Inflammatory macrophage treated with lipopolysaccharide for 1 hour (primary cell): ENCODE measurements at regions not wholly inside any gene's neighbourhood (a gene's known extent, or its start where the extent isn't known, plus 50 kb on each side); places are given as distances from the start of the nearest gene placed in this dataset.
"Not testable (repeated sequence)": the region's sequence is repeated elsewhere in the genome, so short reads cannot be mapped to it uniquely, and the experiment has no call there.

ENCODE experiments used
- DNase-seq, 2 donors: peaks; one replicate each; pipeline ENCODE4 v3.0.0-alpha.2; 2020 to 2022

GRCh38 chr7:52775876-52776275 lies 259.6 kb upstream of the POM121L12 start:
- DNase-seq = no peak

DNA sequence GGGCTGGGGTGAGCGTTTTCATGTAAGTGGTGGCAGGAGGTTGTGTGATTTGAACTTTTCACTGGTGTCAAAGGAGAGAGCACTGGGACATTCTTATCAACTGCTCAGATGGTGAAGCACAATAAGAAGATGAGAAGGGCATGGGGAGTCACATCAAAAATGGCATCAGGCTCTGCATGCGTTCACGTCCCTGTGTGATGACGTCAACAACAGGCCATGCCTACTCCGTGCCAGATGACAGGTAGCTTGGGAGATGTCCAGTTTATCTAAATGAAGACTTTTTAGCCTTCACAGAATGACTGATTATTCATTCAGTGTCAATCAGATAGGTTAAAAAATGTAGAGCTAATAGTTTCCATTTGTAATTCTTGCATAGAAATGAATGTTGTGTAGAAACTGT lies 264.3 kb upstream of the POM121L12 start:
- no peak for DNase-seq

GRCh38 chr7:52764492-52765169 lies 270.8 kb upstream of the POM121L12 start:
- no peak for DNase-seq

DNA sequence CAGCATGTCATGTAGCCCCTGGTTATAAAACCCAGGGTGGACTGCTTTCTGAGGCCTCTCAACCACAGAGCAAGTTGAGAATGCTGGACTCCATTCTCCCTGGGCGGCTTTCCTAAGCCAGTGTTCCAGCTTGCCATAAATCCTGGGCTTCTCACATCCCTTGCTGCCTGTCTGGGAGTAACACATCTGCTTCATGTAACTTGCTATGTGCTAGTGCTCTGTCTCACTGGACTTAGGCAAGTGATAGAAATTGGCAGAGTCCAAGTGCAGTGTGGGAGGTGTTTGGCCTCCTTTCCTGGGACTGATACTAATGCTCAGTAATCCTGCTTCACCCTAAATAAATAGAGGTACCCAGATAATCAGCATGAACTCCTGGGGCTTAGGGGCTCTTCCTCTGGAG lies 277.1 kb upstream of the POM121L12 start:
- no peak for DNase-seq

GRCh38 chr7:52753855-52754254 lies 281.6 kb upstream of the POM121L12 start:
- no peak for DNase-seq

- DNase-seq = no peak
Measured at GRCh38 chr7:52752891-52753290, 282.5 kb upstream of the POM121L12 start.

GRCh38 chr7:52749880-52750279 lies 285.6 kb upstream of the POM121L12 start:
- DNase-seq = no peak

GRCh38 chr7:52747817-52748216 lies 287.6 kb upstream of the POM121L12 start:
- no peak for DNase-seq

GRCh38 chr7:52741670-52742290 lies 293.7 kb upstream of the POM121L12 start:
- no peak for DNase-seq

GRCh38 chr7:52735656-52736055 lies 299.8 kb upstream of the POM121L12 start:
- DNase-seq = no peak

DNA sequence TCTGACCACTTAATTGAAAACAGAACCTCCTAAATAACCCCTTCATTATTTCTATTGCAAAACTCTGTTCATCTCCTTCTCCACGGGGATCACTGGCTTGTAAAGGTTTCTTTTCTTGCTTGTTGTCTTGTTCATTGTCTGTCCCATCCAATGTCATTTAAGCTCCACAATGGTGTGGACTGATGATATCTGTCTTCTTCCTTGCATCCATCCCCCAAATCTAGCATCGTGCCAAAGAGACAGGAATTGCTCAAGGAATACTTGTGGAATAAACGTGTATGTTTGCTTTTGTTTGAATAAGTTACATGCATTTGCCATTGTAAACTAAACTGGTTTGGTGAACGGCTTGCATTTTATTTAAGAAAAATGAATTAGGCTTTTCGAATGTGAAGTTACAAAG lies 306.8 kb upstream of the POM121L12 start:
- DNase-seq = not testable (repeated sequence)

GRCh38 chr7:52727632-52728031 lies 307.8 kb upstream of the POM121L12 start:
- no peak for DNase-seq

DNA sequence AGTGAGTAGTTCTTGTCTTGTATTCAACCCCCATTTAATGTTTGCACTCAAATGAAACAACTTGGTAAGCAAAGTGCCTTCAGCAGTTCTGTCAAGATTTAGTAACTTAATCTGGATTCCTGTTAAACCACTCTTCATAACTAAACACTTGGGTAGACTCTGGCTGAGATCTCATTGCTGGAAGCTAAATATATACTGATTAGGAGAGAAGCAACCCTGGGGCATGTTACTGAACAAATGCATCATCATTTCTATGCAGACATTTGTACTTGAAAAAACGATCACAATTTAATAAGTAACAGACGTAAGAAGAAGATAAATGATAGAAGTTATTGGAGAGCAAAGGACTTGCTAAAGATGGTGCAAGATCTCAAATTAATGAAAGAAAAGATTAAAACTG lies 308.4 kb upstream of the POM121L12 start:
- DNase-seq = no peak

- DNase-seq = no peak
Measured at GRCh38 chr7:52726493-52726892, 308.9 kb upstream of the POM121L12 start.

- no peak for DNase-seq
Measured at GRCh38 chr7:52723606-52724005, 311.8 kb upstream of the POM121L12 start.

- DNase-seq = no peak
Measured at GRCh38 chr7:52720856-52721255, 314.6 kb upstream of the POM121L12 start.

DNA sequence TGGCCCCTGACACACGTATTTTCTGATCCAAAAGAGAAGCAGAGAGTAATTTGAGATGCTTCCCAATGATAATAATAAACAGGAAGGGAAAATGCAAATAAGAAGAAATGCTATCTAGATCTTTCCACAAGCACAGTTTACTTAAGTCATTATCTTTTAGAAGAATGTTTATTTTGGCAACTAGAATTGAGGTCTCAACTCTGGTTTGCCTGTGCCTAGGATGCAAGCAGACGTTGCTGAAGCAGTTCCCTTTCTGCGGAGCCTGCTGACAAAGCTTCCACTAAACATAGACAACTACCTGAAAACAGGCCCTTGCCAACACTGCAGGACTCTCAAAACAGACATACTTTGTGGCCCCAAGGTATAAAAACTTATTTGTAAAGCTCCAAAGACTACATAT lies 315.8 kb upstream of the POM121L12 start:
- no peak for DNase-seq

- DNase-seq = no peak
Measured at GRCh38 chr7:52715701-52716100, 319.7 kb upstream of the POM121L12 start.

DNA sequence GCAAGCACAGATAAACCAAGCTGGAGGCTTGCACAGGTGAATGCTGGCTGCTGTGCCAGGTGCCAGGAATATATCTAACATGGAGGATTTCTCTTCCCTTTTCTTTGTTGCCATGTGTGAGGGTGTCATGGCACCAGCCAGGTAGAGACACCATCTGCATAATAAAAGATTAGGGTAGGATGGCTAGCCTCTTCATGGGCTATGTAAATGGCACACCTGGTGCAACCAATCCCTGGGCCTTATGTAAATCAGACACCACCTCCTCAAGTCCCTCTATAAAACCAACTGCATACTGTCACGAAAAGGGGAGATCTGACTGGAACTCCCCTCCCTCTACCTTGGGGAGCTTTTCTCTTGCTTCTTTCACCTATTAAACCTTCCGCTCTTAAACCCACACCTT lies 322.5 kb upstream of the POM121L12 start:
- no peak for DNase-seq

DNA sequence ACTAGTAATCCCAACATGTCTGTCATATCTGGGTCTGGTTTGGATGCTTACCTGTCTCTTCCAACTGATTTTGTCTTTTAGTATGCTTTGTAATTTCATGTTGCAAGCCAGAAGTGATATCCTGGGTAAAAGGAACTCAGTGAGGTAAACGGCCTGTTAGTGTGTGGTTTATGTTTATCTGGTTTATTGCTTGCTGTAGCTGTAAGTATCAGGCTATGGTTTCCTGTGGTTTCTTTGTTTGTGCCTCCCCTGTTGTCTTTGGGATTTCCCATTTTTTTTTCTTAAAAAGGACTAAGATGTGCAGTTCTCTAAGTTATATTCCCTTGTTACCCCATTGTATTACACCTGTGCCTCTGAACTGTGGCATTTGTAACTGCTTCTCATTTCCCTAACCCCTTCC lies 323.5 kb upstream of the POM121L12 start:
- no peak for DNase-seq

DNA sequence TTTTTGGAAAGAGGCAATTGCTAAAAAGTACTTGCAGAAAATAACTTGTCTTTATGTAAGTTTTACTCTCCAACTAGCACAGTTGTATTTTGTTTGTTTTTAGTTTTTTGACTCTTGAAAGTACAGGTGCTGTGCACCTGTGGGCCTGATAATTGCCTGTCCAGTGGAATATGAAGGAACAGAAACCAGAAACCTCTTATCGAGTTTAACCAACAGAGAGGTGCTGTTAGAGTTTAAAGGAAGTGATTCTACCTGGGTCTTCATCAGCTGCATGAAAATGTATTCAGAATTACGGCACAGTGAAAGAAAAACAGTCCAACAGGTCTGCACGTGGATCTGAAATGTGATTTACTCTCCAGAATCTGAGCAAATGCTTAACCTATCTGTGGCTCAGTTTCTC lies 326.6 kb upstream of the POM121L12 start:
- DNase-seq = no peak

- DNase-seq = no peak
Measured at GRCh38 chr7:52705768-52706167, 329.7 kb upstream of the POM121L12 start.

GRCh38 chr7:52700349-52700748 lies 335.1 kb upstream of the POM121L12 start:
- DNase-seq = no peak

DNA sequence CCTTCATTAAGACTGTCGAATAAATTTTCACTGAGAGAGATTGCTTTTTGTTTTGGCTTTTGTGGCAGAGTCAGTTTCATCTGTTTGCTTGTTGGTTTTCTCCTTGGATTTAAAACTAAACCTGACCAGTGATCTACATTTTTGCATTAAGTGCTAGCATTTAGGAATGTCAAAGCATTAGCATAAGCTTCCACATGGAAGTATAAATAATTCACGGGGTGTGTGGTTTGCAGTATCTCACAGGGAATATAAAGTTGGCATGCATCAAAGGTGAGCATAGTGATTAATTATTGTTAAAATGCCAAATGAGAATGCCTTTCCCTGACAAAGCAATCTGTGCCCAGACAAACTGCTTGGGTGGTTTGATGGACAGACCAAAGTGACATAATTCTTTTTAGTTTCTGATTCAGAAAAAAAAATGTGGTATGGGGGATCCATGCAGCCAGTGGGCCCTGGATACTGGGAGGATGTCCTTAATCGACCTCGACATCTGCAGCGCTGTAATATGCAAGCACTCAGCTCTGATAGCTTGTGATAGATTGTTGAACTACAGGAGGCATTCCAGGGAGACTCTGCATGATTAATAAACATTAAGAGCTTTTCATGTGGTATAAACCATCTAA lies 339.3 kb upstream of the POM121L12 start:
- DNase-seq = no peak

- DNase-seq = no peak
Measured at GRCh38 chr7:52691257-52691656, 344.2 kb upstream of the POM121L12 start.
